ENCODE measurements at regions not wholly inside any gene's neighbourhood (a gene's known extent, or its start where the extent isn't known, plus 50 kb on each side); places are given as distances from the start of the nearest gene placed in this dataset.

- no peak for TF ChIP-seq CTCF (conservative IDR thresholded peaks at IDR 0.05; ENCODE audit: control insufficient read depth, insufficient read depth, low read depth, low read length)
- H3K4me3 ChIP-seq (ENCODE audit: control insufficient read depth, low read depth, low read length): no peak overlapping the region
- no peak for DNase-seq (ENCODE audit: low read depth)
These were observed 800.9 kb downstream of the USP25 start for GRCh38 chr21:16530656-16531055.

- no peak overlapping the region for H3K4me3 ChIP-seq (ENCODE audit: control insufficient read depth, low read depth, low read length)
- DNase-seq (ENCODE audit: low read depth): peak; percentile 81
- TF ChIP-seq CTCF (conservative IDR thresholded peaks at IDR 0.05; ENCODE audit: control insufficient read depth, insufficient read depth, low read depth, low read length): no peak
These were observed 803.1 kb downstream of the USP25 start for GRCh38 chr21:16532840-16533239.

- peak overlapping the region; percentile 57 for H3K4me3 ChIP-seq (ENCODE audit: control insufficient read depth, low read depth, low read length)
- DNase-seq (ENCODE audit: low read depth): peak; percentile 29
- TF ChIP-seq CTCF (conservative IDR thresholded peaks at IDR 0.05; ENCODE audit: control insufficient read depth, insufficient read depth, low read depth, low read length): no peak
These were observed 804.1 kb downstream of the USP25 start for GRCh38 chr21:16533692-16534407.

GRCh38 chr21:16534408-16535101 lies 804.8 kb downstream of the USP25 start:
- TF ChIP-seq CTCF (conservative IDR thresholded peaks at IDR 0.05; ENCODE audit: control insufficient read depth, insufficient read depth, low read depth, low read length): no peak
- peak; percentile 87 for DNase-seq (ENCODE audit: low read depth)
- peak overlapping the region; percentile 57 for H3K4me3 ChIP-seq (ENCODE audit: control insufficient read depth, low read depth, low read length)

GRCh38 chr21:16535102-16535422 lies 805.3 kb downstream of the USP25 start:
- TF ChIP-seq CTCF (conservative IDR thresholded peaks at IDR 0.05; ENCODE audit: control insufficient read depth, insufficient read depth, low read depth, low read length): no peak

GRCh38 chr21:16535626-16536025 lies 805.8 kb downstream of the USP25 start:
- H3K4me3 ChIP-seq (ENCODE audit: control insufficient read depth, low read depth, low read length): peak overlapping the region; percentile 57
- DNase-seq (ENCODE audit: low read depth): no peak
- no peak for TF ChIP-seq CTCF (conservative IDR thresholded peaks at IDR 0.05; ENCODE audit: control insufficient read depth, insufficient read depth, low read depth, low read length)

More at GRCh38 chr21:16535102-16535422, 805.3 kb downstream of the USP25 start:
- H3K4me3 ChIP-seq (ENCODE audit: control insufficient read depth, low read depth, low read length): peak overlapping the region; percentile 57
- DNase-seq (ENCODE audit: low read depth): peak; percentile 96

Measured in fibroblast of mammary gland (primary cell).